DND-41 (cell line): ENCODE measurements at regions not wholly inside any gene's neighbourhood (a gene's known extent, or its start where the extent isn't known, plus 50 kb on each side); places are given as distances from the start of the nearest gene placed in this dataset.

ENCODE experiments used
- ATAC-seq: fragments of 200-7000 bp; cut with Tn5 transposase; 3 replicates; pipeline ENCODE4 v1.9.1; 2021; ENCODE audit warnings: low read depth; ENCODE audit not compliant: insufficient read depth
- DNase-seq: peaks from one replicate; pipeline ENCODE4 v3.0.0-alpha.2; 2020
- H2AFZ ChIP-seq: 2 replicates; pipeline ENCODE4 v1.6.0; 2012; ENCODE audit warnings: low read depth, low read length
- H3K27ac ChIP-seq: 2 replicates; pipeline ENCODE4 v1.5.1; 2012; ENCODE audit warnings: low read length, inconsistent platforms
- H3K27me3 ChIP-seq: fragments of 200-600 bp; sonication (generic); 2 replicates; pipeline ENCODE4 v1.6.0; 2012; ENCODE audit warnings: low read length, mild to moderate bottlenecking, inconsistent platforms; ENCODE audit not compliant: insufficient read depth, poor library complexity
- H3K36me3 ChIP-seq: 2 replicates; pipeline ENCODE4 v1.5.1; 2012; ENCODE audit warnings: low read length, inconsistent platforms; ENCODE audit not compliant: insufficient read depth
- H3K4me1 ChIP-seq: 2 replicates; pipeline ENCODE4 v1.5.1; 2012; ENCODE audit warnings: mild to moderate bottlenecking, low read length; ENCODE audit not compliant: insufficient read depth
- H3K4me2 ChIP-seq: 2 replicates; pipeline ENCODE4 v1.6.0; 2012; ENCODE audit warnings: mild to moderate bottlenecking, moderate library complexity, low read length, inconsistent platforms; ENCODE audit not compliant: insufficient read depth
- H3K4me3 ChIP-seq, 2 experiments: fragments of 200-600 bp in 1 of 2; shearing (Covaris generic) in 1 of 2; 2 replicates each; pipeline ENCODE4 v1.5.1; 2012 to 2016; ENCODE audit warnings: inconsistent platforms in 2 of 2, low read length in 2 of 2, mild to moderate bottlenecking in 2 of 2, low read depth in 1 of 2, moderate library complexity in 1 of 2
- H3K79me2 ChIP-seq: 2 replicates; pipeline ENCODE4 v1.6.0; 2012; ENCODE audit warnings: low read length, inconsistent platforms; ENCODE audit not compliant: insufficient read depth
- H3K9ac ChIP-seq: 2 replicates; pipeline ENCODE4 v1.6.0; 2012; ENCODE audit warnings: low read depth, mild to moderate bottlenecking, inconsistent platforms, low read length, moderate library complexity
- H3K9me3 ChIP-seq: 2 replicates; pipeline ENCODE4 v1.5.1; 2012; ENCODE audit warnings: low read length, moderate library complexity, mild to moderate bottlenecking, inconsistent platforms; ENCODE audit not compliant: insufficient read depth, severe bottlenecking
- H4K20me1 ChIP-seq: 2 replicates; pipeline ENCODE4 v1.6.0; 2012; ENCODE audit warnings: low read length; ENCODE audit not compliant: insufficient read depth
- CTCF ChIP-seq: IDR thresholded peaks from 2 replicates; pipeline ENCODE4 v1.5.1; 2012; ENCODE audit warnings: borderline replicate concordance, low read length, moderate library complexity, mild to moderate bottlenecking; ENCODE audit not compliant: poor library complexity, severe bottlenecking; ENCODE audit errors: extremely low read depth
- EZH2 ChIP-seq: IDR thresholded peaks from 3 replicates; pipeline ENCODE4 v1.6.1; 2012; ENCODE audit warnings: borderline replicate concordance, low read depth, mild to moderate bottlenecking, moderate library complexity, low read length, inconsistent platforms; ENCODE audit not compliant: severe bottlenecking

- Histone ChIP-seq H3K79me2 (no peaks in the 10 kb centered on the region), H3K27ac (no peak overlapping the region), H3K9me3 (no peaks in the 10 kb centered on the region), H3K9ac (no peak overlapping the region), H3K27me3 (no peaks in the 10 kb centered on the region), H3K4me3 (no peak overlapping the region), H2AFZ (no peak overlapping the region), H3K36me3 (no peaks in the 10 kb centered on the region), H4K20me1 (no peaks in the 10 kb centered on the region), H3K4me2 (no peak overlapping the region), H3K4me1 (no peaks in the 10 kb centered on the region)
- no peak for ATAC-seq
- DNase-seq: no peak
- TF ChIP-seq EZH2: no peak
- TF ChIP-seq CTCF: no peak
Observed at GRCh38 chr9:80369641-80370040, 797.9 kb downstream of the TLE4 start.

- Histone ChIP-seq H3K4me2 (no peak overlapping the region), H3K4me3 (no peak overlapping the region), H3K27me3 (no peaks in the 10 kb centered on the region), H2AFZ (no peak overlapping the region), H4K20me1 (no peaks in the 10 kb centered on the region), H3K9ac (no peak overlapping the region), H3K36me3 (no peaks in the 10 kb centered on the region), H3K4me1 (no peaks in the 10 kb centered on the region), H3K27ac (no peak overlapping the region), H3K79me2 (no peaks in the 10 kb centered on the region), H3K9me3 (no peaks in the 10 kb centered on the region)
- ATAC-seq (no peak), DNase-seq (no peak)
- TF ChIP-seq EZH2 (no peak), CTCF (no peak)
Observed at GRCh38 chr9:80366626-80367025, 794.9 kb downstream of the TLE4 start.

GRCh38 chr9:80359941-80360881 lies 788.4 kb downstream of the TLE4 start:
- DNase-seq (no peak), ATAC-seq (no peak)
- Histone ChIP-seq H3K9me3 (no peaks in the 10 kb centered on the region), H3K4me1 (no peaks in the 10 kb centered on the region), H3K79me2 (no peaks in the 10 kb centered on the region), H3K27ac (no peak overlapping the region), H3K27me3 (no peaks in the 10 kb centered on the region), H3K36me3 (no peaks in the 10 kb centered on the region), H3K4me2 (no peak overlapping the region), H3K9ac (no peak overlapping the region), H3K4me3 (no peak overlapping the region), H4K20me1 (no peaks in the 10 kb centered on the region), H2AFZ (no peak overlapping the region)
- TF ChIP-seq EZH2: no peak
- TF ChIP-seq CTCF: no peak
